ENCODE measurements at regions not wholly inside any gene's neighbourhood (a gene's known extent, or its start where the extent isn't known, plus 50 kb on each side); places are given as distances from the start of the nearest gene placed in this dataset.
A peak's percentile ranks its signal among the peaks of the same experiment; 100 is the strongest.

- peaks cover 0 to 10% of the 10 kb centered on the region in 2 donors for H3K4me1 ChIP-seq (replicated peaks in 1 of 2)
- H3K4me3 ChIP-seq, result no peak overlapping the region
- H3K36me3 ChIP-seq (replicated peaks in 1 of 2), result no peaks in the 10 kb centered on the region
- peak; percentile 59 to 91 (median 72) for DNase-seq
- no peak overlapping the region for H3K27ac ChIP-seq
- TF ChIP-seq POLR2A (IDR thresholded peaks at IDR 0.05) (no peak), CTCF (IDR thresholded peaks at IDR 0.05) (peak; percentile 86 to 96 (median 92))
- H3K27me3 ChIP-seq, result no peaks in the 10 kb centered on the region
- intact Hi-C loops (cut with DNase I), result loop anchor here in 1 of 2 donors (5.0 to 10.0 kb wide), 2 partner anchors 913 to 1011 kb away; no protein-coding TSS in a partner anchor
- H3K9me3 ChIP-seq (replicated peaks in 1 of 3), result no peaks in the 10 kb centered on the region
- WGBS, 4 donors, result 20 to 26% (median 24%) methylated on average over 6 of the region's 6 CpGs
Measured at GRCh38 chr15:70488002-70488605, 275.3 kb downstream of the UACA start.

GRCh38 chr15:70487387-70487740 lies 276.0 kb downstream of the UACA start:
- no peak overlapping the region for H3K4me3 ChIP-seq
- no peaks in the 10 kb centered on the region for H3K9me3 ChIP-seq (replicated peaks in 1 of 3)
- 73 to 84% (median 76%) methylated on average over 3 of the region's 3 CpGs for WGBS, 4 donors
- no peaks in the 10 kb centered on the region for H3K36me3 ChIP-seq (replicated peaks in 1 of 2)
- H3K4me1 ChIP-seq (replicated peaks in 1 of 2), result peaks cover 0 to 10% of the 10 kb centered on the region in 2 donors
- no peak for DNase-seq
- no peaks in the 10 kb centered on the region for H3K27me3 ChIP-seq
- intact Hi-C loops (cut with DNase I), result loop anchor here in 1 of 2 donors (5.0 to 10.0 kb wide), 2 partner anchors 913 to 1010 kb away; no protein-coding TSS in a partner anchor
- TF ChIP-seq CTCF (IDR thresholded peaks at IDR 0.05) (no peak), POLR2A (IDR thresholded peaks at IDR 0.05) (no peak)
- peak overlapping the region in 1 of 5 donors; percentile 83 for H3K27ac ChIP-seq

GRCh38 chr15:70486451-70487386 lies 276.6 kb downstream of the UACA start:
- DNase-seq, result peak in 4 of 7 donors; percentile 35 to 62 (median 56)

More at GRCh38 chr15:70486451-70487386, 276.6 kb downstream of the UACA start:
- Histone ChIP-seq H3K4me1 (replicated peaks in 1 of 2) (peaks cover 0 to 6% of the 10 kb centered on the region in 2 donors), H3K36me3 (replicated peaks in 1 of 2) (no peaks in the 10 kb centered on the region), H3K27me3 (no peaks in the 10 kb centered on the region), H3K27ac (peak overlapping the region in 1 of 5 donors; percentile 83), H3K9me3 (replicated peaks in 1 of 3) (no peaks in the 10 kb centered on the region), H3K4me3 (no peak overlapping the region)
- TF ChIP-seq POLR2A (IDR thresholded peaks at IDR 0.05), result no peak
- TF ChIP-seq CTCF (IDR thresholded peaks at IDR 0.05), result no peak
- WGBS, 4 donors, result 66 to 69% (median 68%) methylated on average over 16 to 17 of the region's 17 CpGs
- intact Hi-C loops (cut with DNase I), result loop anchor here in 1 of 2 donors (5.0 to 10.0 kb wide), 2 partner anchors 912 to 1009 kb away; no protein-coding TSS in a partner anchor
